ENCODE measurements at regions not wholly inside any gene's neighbourhood (a gene's known extent, or its start where the extent isn't known, plus 50 kb on each side); places are given as distances from the start of the nearest gene placed in this dataset.

DNA sequence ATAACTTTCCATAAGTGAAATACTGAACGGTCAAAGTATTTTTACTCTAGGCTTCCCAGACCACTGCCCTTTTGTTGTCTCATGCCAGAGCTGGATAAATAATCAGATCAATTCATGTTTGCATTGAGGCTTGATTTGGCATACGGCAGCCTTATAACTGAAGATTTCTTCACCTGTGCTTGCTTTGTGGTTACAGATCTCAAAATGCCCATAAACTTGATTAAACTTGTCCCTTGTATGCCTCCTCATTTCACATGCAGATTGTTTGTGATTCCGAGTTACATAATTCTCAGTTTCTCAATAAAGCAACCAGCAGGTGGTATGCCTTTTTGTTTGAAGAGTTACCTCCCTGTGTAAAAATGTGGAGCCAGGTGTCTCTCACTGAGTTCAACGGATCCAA is 211.4 kb upstream of the LRIG1 start:
- no peak overlapping the region for H2BK12ac ChIP-seq (ENCODE audit: low read depth, low read length)
- H3K27ac ChIP-seq (ENCODE audit: low read depth, low read length): no peak overlapping the region
- FAIRE-seq (peak; percentile 80), DNase-seq (ENCODE audit: low read depth in 1 of 2, low spot score in 2 of 2) (no peak)
- H3K36me3 ChIP-seq (ENCODE audit: control insufficient read depth in 2 of 4, insufficient read depth in 4 of 4, low read length in 3 of 4): no peaks in the 10 kb centered on the region
- H3K9me3 ChIP-seq (ENCODE audit: insufficient read depth in 2 of 2, low read depth in 1 of 2, low read length in 1 of 2): no peaks in the 10 kb centered on the region
- H3K56ac ChIP-seq (replicated peaks; ENCODE audit: insufficient read length, low read depth, low read length): no peak overlapping the region
- H3K18ac ChIP-seq (ENCODE audit: extremely low read depth, low read length): no peak overlapping the region
- no peak overlapping the region for H2AK5ac ChIP-seq (ENCODE audit: low read depth, low read length)
- peak overlapping the region in 1 of 2 experiments; percentile 30; a peak in 1 of 4 replicates for H3K4me2 ChIP-seq (ENCODE audit: insufficient read depth in 1 of 2, low read depth in 2 of 2, low read length in 2 of 2)
- no peaks in the 10 kb centered on the region for H3K79me1 ChIP-seq (ENCODE audit: low read depth, low read length)
- ChIA-PET CTCF (ENCODE audit: partially characterized antibody) (interaction anchor here (0.5 kb wide), 1 partner anchor 199 kb away, joined by 3 read pairs; no protein-coding TSS in a partner anchor), POLR2A (ENCODE audit: partially characterized antibody) (no interaction called here)
- H3K4me1 ChIP-seq (replicated peaks in 1 of 4; ENCODE audit: control insufficient read depth in 3 of 4, insufficient read depth in 4 of 4, low read length in 3 of 4): peaks cover 0 to 6% (median 2%) of the 10 kb centered on the region in 4 experiments; a peak in 3 of 7 replicates
- no peaks in the 10 kb centered on the region for H3K79me2 ChIP-seq (ENCODE audit: control insufficient read depth in 1 of 2, insufficient read depth in 2 of 2, low read length in 2 of 2)
- no peak overlapping the region for H3K9ac ChIP-seq (replicated peaks in 1 of 4; ENCODE audit: extremely low read depth in 1 of 4, low read depth in 3 of 4, low read length in 3 of 4)
- H2BK120ac ChIP-seq (replicated peaks; ENCODE audit: low read depth, low read length): no peak overlapping the region
- H2BK5ac ChIP-seq (ENCODE audit: low read depth, low read length): no peak overlapping the region
- no peak overlapping the region for H2BK20ac ChIP-seq (ENCODE audit: low read length)
- H3K23ac ChIP-seq (ENCODE audit: insufficient read length): no peak overlapping the region
- no peak overlapping the region for H4K91ac ChIP-seq (replicated peaks; ENCODE audit: insufficient read length, low read length)
- 55% methylated on average over 4 of the region's 4 CpGs; no CpG with 5 or more reads in 1 of the 2 experiments for WGBS, 2 experiments (ENCODE audit: extremely low coverage in 1 of 2, insufficient coverage in 1 of 2, insufficient read length in 1 of 2, insufficient replicate concordance in 2 of 2, low coverage in 1 of 2, low lambda C conversion rate in 2 of 2, missing lambda C conversion rate in 1 of 2)
- no peak overlapping the region for H4K8ac ChIP-seq (ENCODE audit: extremely low read depth, insufficient read depth, low read length)
- no peaks in the 10 kb centered on the region for H3K23me2 ChIP-seq (ENCODE audit: low read depth, low read length)
- no peak overlapping the region for H2AFZ ChIP-seq (ENCODE audit: low read length)
- H3K4ac ChIP-seq (replicated peaks; ENCODE audit: insufficient read length, low read depth, low read length): no peak overlapping the region
- no peak overlapping the region for H3K14ac ChIP-seq (ENCODE audit: insufficient read length)
- H3K27me3 ChIP-seq (replicated peaks in 1 of 4; ENCODE audit: control insufficient read depth in 3 of 4, extremely low read depth in 1 of 4, insufficient read depth in 3 of 4, low read length in 3 of 4): no peaks in the 10 kb centered on the region
- H2BK15ac ChIP-seq (ENCODE audit: low read length): no peak overlapping the region
- H4K20me1 ChIP-seq (replicated peaks in 1 of 2; ENCODE audit: control insufficient read depth in 1 of 2, insufficient read depth in 2 of 2, low read length in 2 of 2): no peaks in the 10 kb centered on the region
- no peak overlapping the region for H4K5ac ChIP-seq (ENCODE audit: insufficient read length, low read depth, low read length)
- no peak overlapping the region for H3K4me3 ChIP-seq (ENCODE audit: extremely low read depth in 1 of 4, insufficient read depth in 2 of 4, low read depth in 3 of 4, low read length in 4 of 4)
- no peak for TF ChIP-seq BACH1 (IDR thresholded peaks at IDR 0.05; ENCODE audit: low read length)
- no peak for TF ChIP-seq EZH2 (IDR thresholded peaks at IDR 0.05; ENCODE audit: low read depth, low read length, severe bottlenecking)
- TF ChIP-seq SIRT6 (IDR thresholded peaks at IDR 0.05; ENCODE audit: low read length): no peak
- no peak for TF ChIP-seq ASH2L (IDR thresholded peaks at IDR 0.05; ENCODE audit: low read length)
- TF ChIP-seq EGR1 (IDR thresholded peaks at IDR 0.05; ENCODE audit: borderline replicate concordance, low read depth, low read length): no peak
- no peak for TF ChIP-seq SP1 (IDR thresholded peaks at IDR 0.05; ENCODE audit: low read depth, low read length)
- TF ChIP-seq POLR2AphosphoS5 (IDR thresholded peaks at IDR 0.05; ENCODE audit: low read depth, low read length): no peak
- TF ChIP-seq ZNF274 (IDR thresholded peaks at IDR 0.05; ENCODE audit: borderline replicate concordance, extremely low read depth, low read length): no peak
- TF ChIP-seq JUN (IDR thresholded peaks at IDR 0.05; ENCODE audit: low read depth, low read length): no peak
- TF ChIP-seq JUND (IDR thresholded peaks at IDR 0.05; ENCODE audit: low read length): no peak
- TF ChIP-seq SAP30 (IDR thresholded peaks at IDR 0.05; ENCODE audit: insufficient read depth, insufficient replicate concordance, low read length): no peak
- no peak for TF ChIP-seq CTBP2 (IDR thresholded peaks at IDR 0.05; ENCODE audit: borderline replicate concordance, insufficient read depth, insufficient read length, low read length)
- TF ChIP-seq GTF2F1 (IDR thresholded peaks at IDR 0.05; ENCODE audit: borderline replicate concordance, low read depth, low read length): no peak
- TF ChIP-seq CEBPB (IDR thresholded peaks at IDR 0.05; ENCODE audit: low read depth, low read length): no peak

Data from H1 (cell line).